ENCODE measurements at regions not wholly inside any gene's neighbourhood (a gene's known extent, or its start where the extent isn't known, plus 50 kb on each side); places are given as distances from the start of the nearest gene placed in this dataset.

DNA sequence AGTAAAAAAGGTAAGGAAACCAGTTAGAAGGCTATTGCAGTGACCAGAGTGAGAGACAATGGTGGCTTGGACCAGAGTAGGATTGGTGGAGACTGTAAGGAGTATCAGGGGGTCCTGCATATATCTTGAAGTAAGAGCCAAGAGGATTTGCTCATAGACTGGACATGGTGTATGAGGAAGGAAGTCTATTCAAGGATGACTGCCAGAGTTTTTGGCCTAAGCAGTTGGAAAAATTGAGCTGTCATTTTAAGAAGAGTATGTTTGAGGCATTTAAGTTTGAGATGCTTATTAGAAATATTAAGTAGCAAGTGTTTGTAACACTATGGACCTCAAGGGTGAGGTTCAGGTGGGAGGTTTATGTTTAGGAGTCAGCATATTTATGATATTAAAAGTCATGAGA lies 596.6 kb downstream of the METTL15 start:
- no peak for DNase-seq

- no peak for DNase-seq
Measured at GRCh38 chr11:28703371-28703770, 595.2 kb downstream of the METTL15 start.

- DNase-seq = no peak
Measured at GRCh38 chr11:28702871-28703270, 594.7 kb downstream of the METTL15 start.

- no peak for DNase-seq
Measured at GRCh38 chr11:28702450-28702790, 594.2 kb downstream of the METTL15 start.

DNA sequence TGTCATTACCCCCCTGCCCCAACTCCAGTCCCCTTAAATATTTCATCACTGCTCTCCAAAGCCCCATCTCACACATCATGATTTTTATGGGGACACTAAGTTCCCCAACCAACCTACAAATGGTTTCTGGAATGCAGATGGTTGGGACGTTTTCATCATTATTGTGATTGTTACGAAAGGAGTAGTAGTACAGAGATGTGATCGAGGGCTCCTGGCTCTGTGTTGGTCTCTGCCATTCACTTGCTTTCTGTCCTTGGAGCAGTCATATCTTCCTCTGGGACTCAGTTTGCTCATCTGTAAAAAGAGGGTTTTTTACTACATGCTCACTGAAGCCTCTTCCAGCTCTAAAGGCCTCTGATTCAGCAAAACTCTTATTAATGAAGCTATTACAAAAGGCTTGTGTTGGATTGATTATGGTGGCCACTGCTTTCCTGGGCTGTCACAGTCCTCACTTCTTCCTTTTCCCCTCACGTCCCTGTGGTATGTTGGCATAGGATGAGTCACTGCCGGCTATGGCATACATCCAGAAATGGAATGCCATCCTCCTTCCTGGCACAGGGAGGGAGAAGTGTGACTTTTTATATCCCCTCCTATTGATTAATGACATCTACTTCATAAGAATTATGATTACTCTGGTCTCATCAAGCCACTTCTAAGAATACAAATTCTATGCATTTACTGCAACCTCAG lies 593.7 kb downstream of the METTL15 start:
- DNase-seq = no peak

- DNase-seq = no peak
Measured at GRCh38 chr11:28699701-28700100, 591.5 kb downstream of the METTL15 start.

- no peak for DNase-seq
Measured at GRCh38 chr11:28697920-28698827, 590.0 kb downstream of the METTL15 start.

- DNase-seq = no peak
Measured at GRCh38 chr11:28696591-28696990, 588.4 kb downstream of the METTL15 start.

GRCh38 chr11:28690746-28691145 lies 582.6 kb downstream of the METTL15 start:
- no peak for DNase-seq

GRCh38 chr11:28684011-28684586 lies 575.9 kb downstream of the METTL15 start:
- DNase-seq = no peak

DNA sequence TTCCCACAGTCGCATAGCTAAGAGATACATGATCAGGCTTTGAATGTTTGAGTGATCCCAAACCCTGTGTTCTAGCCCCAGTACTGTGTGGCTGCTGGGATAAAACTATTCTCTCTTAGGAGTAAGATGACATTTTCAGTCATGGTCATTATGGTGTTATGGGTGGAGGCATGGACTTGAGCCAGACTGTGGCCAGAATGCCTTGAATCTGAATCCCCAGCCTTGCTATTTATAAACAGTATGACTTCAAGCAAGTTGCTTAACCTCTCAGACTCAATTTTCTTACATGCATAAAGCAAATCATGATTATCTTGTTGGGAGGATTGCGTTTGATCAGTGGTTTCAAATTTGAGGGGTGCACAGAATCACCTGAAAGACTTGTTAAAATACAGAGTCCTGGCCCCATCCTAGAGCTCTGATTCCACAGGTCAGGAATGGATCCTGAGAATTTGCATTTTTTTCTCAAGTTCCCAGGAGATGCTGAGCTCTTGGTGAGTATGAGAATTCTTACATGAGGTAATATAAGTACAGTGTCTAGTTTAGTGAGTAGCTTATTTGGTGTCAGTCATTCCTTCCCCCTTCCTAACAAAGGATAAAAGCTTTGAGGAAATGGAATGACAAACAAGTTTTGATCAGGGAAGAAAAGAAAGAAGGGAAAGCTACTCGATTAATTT lies 571.7 kb downstream of the METTL15 start:
- no peak for DNase-seq

DNA sequence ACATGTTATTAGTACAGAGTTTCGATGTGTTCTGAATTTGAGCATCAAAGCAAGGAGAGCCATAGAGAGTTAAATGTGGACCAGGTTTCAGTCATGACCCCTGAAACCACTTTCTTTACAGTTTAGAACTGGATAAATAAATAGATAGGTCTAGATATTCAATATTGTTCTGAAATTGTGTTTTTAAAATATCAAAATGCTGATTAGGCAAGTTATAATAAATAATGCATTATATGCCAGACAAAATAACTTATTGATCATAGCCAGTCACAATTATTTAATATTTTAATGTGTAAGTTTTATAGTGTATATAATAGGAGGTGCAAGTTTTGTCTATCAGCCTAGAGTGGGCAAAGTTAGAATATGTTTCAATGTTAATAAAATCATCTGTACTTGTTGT lies 569.5 kb downstream of the METTL15 start:
- DNase-seq = no peak

- DNase-seq = no peak
Measured at GRCh38 chr11:28675183-28675582, 567.0 kb downstream of the METTL15 start.

GRCh38 chr11:28674433-28675103 lies 566.4 kb downstream of the METTL15 start:
- no peak for DNase-seq

DNA sequence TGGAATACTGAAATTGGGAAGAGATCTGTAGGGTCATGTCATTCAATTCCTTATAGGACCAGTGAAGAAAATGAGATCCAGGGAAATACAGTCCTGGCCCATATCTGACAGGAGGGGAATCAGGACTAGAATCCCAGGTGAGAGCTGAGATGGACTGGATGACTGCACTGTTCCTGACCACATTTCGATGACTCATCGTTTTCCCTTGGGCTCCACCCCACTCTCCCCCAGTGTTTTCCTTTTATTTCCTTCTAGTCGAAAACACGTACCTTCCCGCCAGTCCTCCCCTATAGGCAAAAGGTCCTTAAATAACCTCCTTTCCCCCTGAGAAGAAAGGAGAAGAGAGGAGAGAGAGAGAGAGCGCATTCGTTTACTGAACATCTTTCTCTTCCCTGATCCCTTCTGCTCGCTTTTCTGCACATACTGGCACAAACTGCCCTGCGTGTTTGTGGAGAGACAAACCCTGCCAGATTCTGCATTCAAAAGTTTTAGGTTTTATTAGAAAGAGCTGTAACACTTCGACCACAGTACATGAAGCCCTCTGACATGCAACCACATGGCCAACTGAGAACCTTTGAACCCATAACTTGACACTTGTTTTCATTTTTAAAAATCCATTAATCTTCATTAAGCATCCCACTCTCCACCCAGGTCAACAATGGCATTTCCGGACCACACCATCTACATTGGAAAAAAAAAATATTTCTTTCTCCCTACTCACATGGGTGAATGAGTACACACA lies 565.7 kb downstream of the METTL15 start:
- DNase-seq = no peak

DNA sequence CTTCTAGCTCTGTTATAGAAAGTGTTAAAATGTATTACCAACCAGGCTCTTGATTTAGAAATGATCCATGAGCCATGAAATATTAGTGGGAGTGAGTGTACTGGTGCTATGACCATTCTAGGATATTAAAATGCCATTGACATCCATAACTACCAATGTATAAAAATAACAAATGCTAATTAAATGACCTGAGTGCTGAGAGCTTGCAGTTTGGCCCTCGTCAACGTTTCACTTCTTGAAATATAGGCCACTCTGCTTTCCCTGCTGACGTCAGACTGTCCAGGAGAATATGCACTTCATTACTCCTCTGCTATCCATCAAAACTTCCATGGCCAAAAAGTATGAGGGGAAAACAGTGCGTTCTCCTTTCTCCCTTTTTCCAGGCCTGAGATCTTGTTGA lies 563.1 kb downstream of the METTL15 start:
- DNase-seq = no peak

DNA sequence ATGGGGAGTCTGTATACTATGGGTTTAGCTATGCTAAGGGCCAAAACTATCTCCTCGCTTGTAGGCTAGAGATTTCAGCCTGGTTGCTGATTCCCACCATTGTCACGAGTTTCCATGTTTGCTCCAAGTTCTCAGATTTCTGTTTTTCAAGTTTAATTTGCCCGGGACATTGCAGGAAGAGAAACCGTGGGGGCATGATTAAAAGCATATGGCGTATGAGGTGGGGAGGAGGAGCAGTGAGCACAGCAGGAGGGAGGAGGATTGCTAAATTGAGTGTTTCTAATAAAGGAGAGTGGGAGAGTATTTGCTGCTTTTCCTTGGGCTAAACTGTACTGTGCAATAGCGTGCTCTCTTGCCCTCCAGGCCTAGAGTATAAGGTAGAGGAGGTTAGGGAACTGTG lies 558.4 kb downstream of the METTL15 start:
- DNase-seq = no peak

- no peak for DNase-seq
Measured at GRCh38 chr11:28659716-28660348, 551.6 kb downstream of the METTL15 start.

GRCh38 chr11:28657378-28658030 lies 549.3 kb downstream of the METTL15 start:
- DNase-seq = no peak

GRCh38 chr11:28654191-28654590 lies 546.0 kb downstream of the METTL15 start:
- no peak for DNase-seq

- DNase-seq = no peak
Measured at GRCh38 chr11:28649922-28650321, 541.7 kb downstream of the METTL15 start.
